Colonic mucosa (tissue), 4 donors: ENCODE measurements at regions not wholly inside any gene's neighbourhood (a gene's known extent, or its start where the extent isn't known, plus 50 kb on each side); places are given as distances from the start of the nearest gene placed in this dataset.
"Not testable (repeated sequence)": the region's sequence is repeated elsewhere in the genome, so short reads cannot be mapped to it uniquely, and the experiment has no call there.

Source experiments
- DNase-seq: peaks from one replicate; pipeline ENCODE4 v3.0.0-alpha.2; 2020
- H3K27ac ChIP-seq: fragments of 200-600 bp; one replicate; pipeline ENCODE4 v1.8.0; 2021
- H3K27me3 ChIP-seq: fragments of 200-600 bp; one replicate; pipeline ENCODE4 v1.8.0; 2021
- H3K36me3 ChIP-seq: fragments of 200-600 bp; one replicate; pipeline ENCODE4 v1.8.0; 2021
- H3K4me1 ChIP-seq: fragments of 200-600 bp; one replicate; pipeline ENCODE4 v1.8.0; 2021; ENCODE audit warnings: mild to moderate bottlenecking
- H3K4me3 ChIP-seq: fragments of 200-600 bp; one replicate; pipeline ENCODE4 v1.8.0; 2021
- H3K9ac ChIP-seq, 2 donors: one replicate each; pipeline ENCODE4 v1.7.0; 2013; ENCODE audit warnings: control low read depth in 2 of 2, low read depth in 2 of 2, low read length in 2 of 2
- H3K9me3 ChIP-seq: fragments of 200-600 bp; one replicate; pipeline ENCODE4 v1.8.0; 2021
- intact Hi-C: fragments of 100-400 bp; cut with DNase I; formaldehyde crosslinking; loops from one replicate; pipeline ENCODE4 v1.14.1; 2022
- TF ChIP-seq, protein P1 (sequence below): fragments of 200-600 bp; IDR thresholded peaks from one replicate; pipeline ENCODE4 v1.8.0; 2022; ENCODE audit warnings: antibody characterized with exemption, mild to moderate bottlenecking
- donor health status: healthy.
- donor health status: DM: no; HTN: no; CAD: no.
- donor health status: DM: no; HTN: no; CAD: no.

DNA sequence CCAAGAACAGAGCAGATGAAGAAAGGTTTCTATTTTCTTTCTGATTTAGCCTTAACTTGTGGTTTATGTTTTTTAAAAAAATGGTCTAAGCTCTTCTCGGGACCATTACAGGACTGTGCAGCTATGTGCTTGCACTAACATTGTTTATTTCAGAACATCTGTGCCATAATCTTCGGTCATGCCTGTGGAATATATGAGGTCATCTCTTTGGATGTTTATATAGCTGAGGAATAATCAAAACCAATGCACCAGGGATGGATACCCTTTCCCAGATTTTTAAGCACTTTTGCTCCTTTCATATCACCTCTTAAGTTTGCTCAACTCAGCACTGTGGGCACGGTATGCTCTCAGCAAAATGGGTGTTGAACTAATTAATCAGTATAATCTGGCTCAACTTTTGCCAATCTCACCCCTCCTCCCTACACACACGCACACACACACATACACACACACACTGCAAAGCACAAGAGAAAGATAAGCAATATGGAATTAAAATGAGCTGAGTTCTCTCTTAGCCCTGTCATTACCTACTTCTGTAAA, 268.5 kb upstream of the TMC3 start:
- Histone ChIP-seq H3K27me3 (no peaks in the 10 kb centered on the region), H3K9ac (no peak overlapping the region), H3K9me3 (no peaks in the 10 kb centered on the region), H3K4me1 (no peaks in the 10 kb centered on the region), H3K36me3 (no peaks in the 10 kb centered on the region), H3K27ac (no peak overlapping the region), H3K4me3 (no peak overlapping the region)
- DNase-seq, result no peak
- TF ChIP-seq, protein P1, sequence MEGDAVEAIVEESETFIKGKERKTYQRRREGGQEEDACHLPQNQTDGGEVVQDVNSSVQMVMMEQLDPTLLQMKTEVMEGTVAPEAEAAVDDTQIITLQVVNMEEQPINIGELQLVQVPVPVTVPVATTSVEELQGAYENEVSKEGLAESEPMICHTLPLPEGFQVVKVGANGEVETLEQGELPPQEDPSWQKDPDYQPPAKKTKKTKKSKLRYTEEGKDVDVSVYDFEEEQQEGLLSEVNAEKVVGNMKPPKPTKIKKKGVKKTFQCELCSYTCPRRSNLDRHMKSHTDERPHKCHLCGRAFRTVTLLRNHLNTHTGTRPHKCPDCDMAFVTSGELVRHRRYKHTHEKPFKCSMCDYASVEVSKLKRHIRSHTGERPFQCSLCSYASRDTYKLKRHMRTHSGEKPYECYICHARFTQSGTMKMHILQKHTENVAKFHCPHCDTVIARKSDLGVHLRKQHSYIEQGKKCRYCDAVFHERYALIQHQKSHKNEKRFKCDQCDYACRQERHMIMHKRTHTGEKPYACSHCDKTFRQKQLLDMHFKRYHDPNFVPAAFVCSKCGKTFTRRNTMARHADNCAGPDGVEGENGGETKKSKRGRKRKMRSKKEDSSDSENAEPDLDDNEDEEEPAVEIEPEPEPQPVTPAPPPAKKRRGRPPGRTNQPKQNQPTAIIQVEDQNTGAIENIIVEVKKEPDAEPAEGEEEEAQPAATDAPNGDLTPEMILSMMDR, result no peak
- intact Hi-C loops, result no loop called here

DNA sequence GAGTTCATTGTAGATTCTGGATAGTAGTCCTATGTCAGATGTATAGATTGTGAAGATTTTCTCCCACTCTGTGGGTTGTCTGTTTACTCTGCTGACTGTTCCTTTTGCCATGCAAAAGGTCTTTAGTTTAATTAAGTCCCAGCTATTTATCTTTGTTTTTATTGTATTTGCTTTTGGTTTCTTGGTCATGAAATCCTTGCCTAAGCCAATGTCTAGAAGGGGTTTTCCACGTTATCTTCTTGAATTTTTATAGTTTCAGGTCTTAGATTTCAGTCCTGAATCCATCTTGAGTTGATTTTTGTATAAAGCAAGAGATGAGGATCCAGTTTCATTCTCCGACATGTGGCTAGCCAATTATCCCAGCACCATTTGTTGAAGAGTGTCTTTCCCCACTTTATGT, 262.1 kb upstream of the TMC3 start:
- intact Hi-C loops, H3K4me1 ChIP-seq, H3K36me3 ChIP-seq, DNase-seq, H3K27me3 ChIP-seq, H3K4me3 ChIP-seq, H3K9ac ChIP-seq, H3K27ac ChIP-seq, H3K9me3 ChIP-seq: not testable (repeated sequence)

DNA sequence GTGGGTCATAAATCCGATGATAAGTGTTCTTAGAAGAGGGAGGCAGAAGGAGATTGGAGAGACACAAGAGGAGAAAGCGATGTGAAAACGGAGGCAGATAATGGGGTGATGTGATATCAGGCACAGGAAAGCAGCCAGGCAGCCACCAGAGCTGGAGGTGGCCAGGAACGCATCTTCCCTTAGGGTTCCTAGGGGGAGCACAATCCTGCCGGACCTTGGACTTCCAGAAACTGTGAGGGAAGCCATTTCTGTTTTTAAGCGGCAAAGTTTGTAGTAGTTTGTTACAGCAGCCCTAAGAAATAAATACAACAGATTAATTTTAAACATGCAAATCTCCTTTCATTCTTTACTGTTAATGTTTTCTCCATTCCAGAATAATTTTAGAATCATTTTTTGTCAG, 259.9 kb upstream of the TMC3 start:
- H3K4me1 ChIP-seq, result no peaks in the 10 kb centered on the region
- TF ChIP-seq, protein P1, result no peak
- DNase-seq, result no peak
- no peak overlapping the region for H3K27ac ChIP-seq
- H3K27me3 ChIP-seq, result no peaks in the 10 kb centered on the region
- H3K4me3 ChIP-seq, result no peak overlapping the region
- no peaks in the 10 kb centered on the region for H3K9me3 ChIP-seq
- no peaks in the 10 kb centered on the region for H3K36me3 ChIP-seq
- intact Hi-C loops, result no loop called here
- H3K9ac ChIP-seq, result no peak overlapping the region

DNA sequence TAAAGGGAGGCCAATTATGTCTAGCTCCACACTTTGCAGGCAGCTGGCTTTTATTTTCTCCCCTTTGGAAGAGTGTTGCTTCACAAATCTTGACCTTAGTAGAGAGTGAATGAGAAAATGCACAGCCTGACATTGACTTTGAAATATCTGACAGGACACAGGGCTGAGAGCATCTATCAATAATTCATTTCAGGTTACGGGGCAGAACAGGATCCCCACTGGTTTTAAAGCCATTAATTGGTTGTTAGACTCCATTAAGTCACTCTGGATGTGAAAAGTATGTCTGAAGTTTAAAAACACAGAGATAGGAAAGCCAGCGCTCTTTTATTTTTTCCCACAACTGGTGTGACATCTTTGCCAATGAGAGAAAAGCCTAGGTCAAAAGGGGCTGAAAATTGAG, 251.9 kb upstream of the TMC3 start:
- intact Hi-C loops, result no loop called here
- no peak overlapping the region for H3K27ac ChIP-seq
- H3K9ac ChIP-seq, result no peak overlapping the region
- H3K36me3 ChIP-seq, result no peaks in the 10 kb centered on the region
- no peaks in the 10 kb centered on the region for H3K4me1 ChIP-seq
- H3K4me3 ChIP-seq, result no peak overlapping the region
- DNase-seq, result no peak
- no peaks in the 10 kb centered on the region for H3K27me3 ChIP-seq
- TF ChIP-seq, protein P1, result no peak
- H3K9me3 ChIP-seq, result no peaks in the 10 kb centered on the region

DNA sequence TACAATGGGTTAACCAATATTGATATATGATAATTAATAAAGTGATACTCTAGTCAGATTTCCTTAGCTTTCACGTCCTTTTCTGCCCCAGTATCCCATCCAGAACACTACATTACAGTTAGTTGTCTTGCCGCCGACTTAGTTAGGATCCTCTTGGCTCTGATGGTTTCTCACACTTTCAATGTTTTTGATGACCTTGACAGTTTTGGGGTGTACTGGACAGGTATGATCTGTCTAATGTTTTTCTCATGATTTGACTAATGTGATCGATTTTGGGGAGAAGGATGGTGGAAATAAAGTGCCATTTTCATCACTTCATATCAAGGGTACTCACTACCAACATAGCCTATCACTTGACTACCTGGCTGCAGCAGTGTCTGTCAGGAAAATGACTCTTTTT, 245.0 kb upstream of the TMC3 start:
- Histone ChIP-seq H3K4me1 (no peaks in the 10 kb centered on the region), H3K9me3 (no peaks in the 10 kb centered on the region), H3K36me3 (no peaks in the 10 kb centered on the region), H3K4me3 (no peak overlapping the region), H3K27me3 (no peaks in the 10 kb centered on the region), H3K27ac (no peak overlapping the region), H3K9ac (no peak overlapping the region)
- no peak for DNase-seq
- intact Hi-C loops, result no loop called here
- TF ChIP-seq, protein P1, result no peak

DNA sequence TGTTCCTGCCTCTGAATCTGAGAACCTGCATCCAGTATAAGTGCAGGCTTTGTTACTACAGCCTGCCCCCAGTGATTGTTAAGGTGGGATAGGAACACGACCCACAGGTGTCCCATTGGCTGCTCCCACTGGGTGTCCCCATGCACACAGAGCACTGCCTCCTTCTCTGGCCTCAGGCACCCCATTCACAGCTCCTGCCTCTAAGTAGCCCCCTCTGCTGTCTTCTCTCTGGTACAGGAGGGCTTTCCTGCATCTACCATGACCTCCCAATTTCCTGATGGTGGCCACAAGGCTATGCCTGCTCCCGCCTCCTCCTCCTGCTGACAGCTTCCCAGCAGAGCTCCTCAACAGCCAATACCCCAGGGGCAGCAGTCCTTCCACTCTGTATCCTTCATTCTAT, 238.6 kb upstream of the TMC3 start:
- TF ChIP-seq, protein P1, result no peak
- H3K9me3 ChIP-seq, result no peaks in the 10 kb centered on the region
- intact Hi-C loops, result no loop called here
- H3K4me3 ChIP-seq, result no peak overlapping the region
- H3K27ac ChIP-seq, result no peak overlapping the region
- H3K27me3 ChIP-seq, result no peaks in the 10 kb centered on the region
- H3K36me3 ChIP-seq, result no peaks in the 10 kb centered on the region
- no peaks in the 10 kb centered on the region for H3K4me1 ChIP-seq
- DNase-seq, result no peak
- H3K9ac ChIP-seq, result no peak overlapping the region
